ENCODE measurements at regions not wholly inside any gene's neighbourhood (a gene's known extent, or its start where the extent isn't known, plus 50 kb on each side); places are given as distances from the start of the nearest gene placed in this dataset.

DNA sequence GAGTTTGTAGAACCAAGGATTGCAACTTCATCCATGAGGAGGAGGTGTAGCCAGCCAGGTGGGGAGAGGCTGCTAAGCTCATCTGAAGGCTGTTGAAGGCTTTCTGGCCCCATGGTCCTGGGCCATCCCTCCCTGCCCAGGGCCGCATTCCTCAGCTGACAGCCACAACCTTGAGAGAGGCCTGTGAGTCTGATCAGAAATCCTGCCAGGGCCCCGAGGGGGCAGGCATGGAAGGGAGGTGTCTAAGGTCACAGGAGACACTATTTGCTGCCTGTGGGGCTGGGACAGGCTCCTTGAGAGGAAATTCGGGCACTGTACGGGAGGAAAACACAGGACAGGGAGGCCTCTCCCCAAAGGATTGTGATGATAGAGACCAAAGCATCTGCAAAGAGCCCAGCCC lies 88.1 kb upstream of the IGLL5 start:
- TF ChIP-seq, protein P1, sequence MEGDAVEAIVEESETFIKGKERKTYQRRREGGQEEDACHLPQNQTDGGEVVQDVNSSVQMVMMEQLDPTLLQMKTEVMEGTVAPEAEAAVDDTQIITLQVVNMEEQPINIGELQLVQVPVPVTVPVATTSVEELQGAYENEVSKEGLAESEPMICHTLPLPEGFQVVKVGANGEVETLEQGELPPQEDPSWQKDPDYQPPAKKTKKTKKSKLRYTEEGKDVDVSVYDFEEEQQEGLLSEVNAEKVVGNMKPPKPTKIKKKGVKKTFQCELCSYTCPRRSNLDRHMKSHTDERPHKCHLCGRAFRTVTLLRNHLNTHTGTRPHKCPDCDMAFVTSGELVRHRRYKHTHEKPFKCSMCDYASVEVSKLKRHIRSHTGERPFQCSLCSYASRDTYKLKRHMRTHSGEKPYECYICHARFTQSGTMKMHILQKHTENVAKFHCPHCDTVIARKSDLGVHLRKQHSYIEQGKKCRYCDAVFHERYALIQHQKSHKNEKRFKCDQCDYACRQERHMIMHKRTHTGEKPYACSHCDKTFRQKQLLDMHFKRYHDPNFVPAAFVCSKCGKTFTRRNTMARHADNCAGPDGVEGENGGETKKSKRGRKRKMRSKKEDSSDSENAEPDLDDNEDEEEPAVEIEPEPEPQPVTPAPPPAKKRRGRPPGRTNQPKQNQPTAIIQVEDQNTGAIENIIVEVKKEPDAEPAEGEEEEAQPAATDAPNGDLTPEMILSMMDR (IDR thresholded peaks at IDR 0.05), result no peak
- no peak for TF ChIP-seq ZFX (IDR thresholded peaks at IDR 0.05; ENCODE audit: borderline replicate concordance)
